Endothelial cell of umbilical vein (primary cell): ENCODE measurements at regions not wholly inside any gene's neighbourhood (a gene's known extent, or its start where the extent isn't known, plus 50 kb on each side); places are given as distances from the start of the nearest gene placed in this dataset.

Experiments used
- POLR2A ChIP-seq: IDR thresholded peaks from 2 replicates; pipeline ENCODE4 v1.6.1; 2012; ENCODE audit warnings: low read depth, mild to moderate bottlenecking, control low read depth, low read length
- TF ChIP-seq, protein P1 (sequence below), 2 donors: IDR thresholded peaks; 1 replicate in 1 of 2; 2 replicates in 1 of 2; pipeline ENCODE4 v1.5.1; 2011; ENCODE audit warnings: low read length in 2 of 2, mild to moderate bottlenecking in 2 of 2, moderate library complexity in 2 of 2, control low read depth in 1 of 2, inconsistent platforms in 1 of 2, low read depth in 1 of 2; ENCODE audit not compliant: insufficient read depth in 1 of 2; ENCODE audit errors: extremely low read depth in 1 of 2
- TF ChIP-seq, protein P2 (sequence below): IDR thresholded peaks from 2 replicates; pipeline ENCODE4 v1.6.1; 2011; ENCODE audit not compliant: insufficient read depth, insufficient read length

DNA sequence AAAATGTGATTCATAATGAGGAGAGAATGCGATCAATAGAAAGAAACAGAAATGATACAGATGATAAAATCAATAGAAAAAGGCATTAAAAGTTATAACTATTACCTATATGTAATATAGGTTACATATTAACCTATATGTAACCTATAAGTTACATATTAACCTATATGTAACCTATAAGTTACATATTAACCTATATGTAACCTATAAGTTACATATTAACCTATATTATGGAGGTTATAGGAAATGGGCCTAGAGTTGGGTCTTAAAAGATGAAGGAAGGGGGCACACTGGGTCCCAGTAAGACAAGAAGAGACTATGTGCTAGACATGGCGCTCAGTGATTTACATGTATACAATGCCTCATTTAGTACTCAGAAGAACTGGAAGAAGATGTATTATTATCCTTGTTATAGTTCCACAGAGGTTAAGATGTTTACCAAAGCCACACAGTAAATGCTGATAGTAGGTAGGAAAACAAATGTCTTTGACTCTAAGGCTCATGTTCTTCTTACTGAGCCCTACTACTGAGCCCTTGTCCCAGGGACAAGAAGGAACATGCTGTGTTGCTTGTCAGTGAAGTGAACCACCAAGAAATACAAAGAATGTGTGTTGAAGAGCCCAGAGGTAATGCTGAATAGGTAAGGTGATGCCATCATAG is 444.6 kb upstream of the PLXNA2 start:
- TF ChIP-seq POLR2A = no peak
- TF ChIP-seq, protein P1, sequence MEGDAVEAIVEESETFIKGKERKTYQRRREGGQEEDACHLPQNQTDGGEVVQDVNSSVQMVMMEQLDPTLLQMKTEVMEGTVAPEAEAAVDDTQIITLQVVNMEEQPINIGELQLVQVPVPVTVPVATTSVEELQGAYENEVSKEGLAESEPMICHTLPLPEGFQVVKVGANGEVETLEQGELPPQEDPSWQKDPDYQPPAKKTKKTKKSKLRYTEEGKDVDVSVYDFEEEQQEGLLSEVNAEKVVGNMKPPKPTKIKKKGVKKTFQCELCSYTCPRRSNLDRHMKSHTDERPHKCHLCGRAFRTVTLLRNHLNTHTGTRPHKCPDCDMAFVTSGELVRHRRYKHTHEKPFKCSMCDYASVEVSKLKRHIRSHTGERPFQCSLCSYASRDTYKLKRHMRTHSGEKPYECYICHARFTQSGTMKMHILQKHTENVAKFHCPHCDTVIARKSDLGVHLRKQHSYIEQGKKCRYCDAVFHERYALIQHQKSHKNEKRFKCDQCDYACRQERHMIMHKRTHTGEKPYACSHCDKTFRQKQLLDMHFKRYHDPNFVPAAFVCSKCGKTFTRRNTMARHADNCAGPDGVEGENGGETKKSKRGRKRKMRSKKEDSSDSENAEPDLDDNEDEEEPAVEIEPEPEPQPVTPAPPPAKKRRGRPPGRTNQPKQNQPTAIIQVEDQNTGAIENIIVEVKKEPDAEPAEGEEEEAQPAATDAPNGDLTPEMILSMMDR (IDR thresholded peaks at IDR 0.05; ENCODE audit: extremely low read depth in 1 of 2, insufficient read depth in 1 of 2, low read depth in 1 of 2, low read length in 2 of 2) = no peak
- TF ChIP-seq, protein P2, sequence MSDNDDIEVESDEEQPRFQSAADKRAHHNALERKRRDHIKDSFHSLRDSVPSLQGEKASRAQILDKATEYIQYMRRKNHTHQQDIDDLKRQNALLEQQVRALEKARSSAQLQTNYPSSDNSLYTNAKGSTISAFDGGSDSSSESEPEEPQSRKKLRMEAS = no peak
